Endodermal cell (in vitro differentiated cells): ENCODE measurements at regions not wholly inside any gene's neighbourhood (a gene's known extent, or its start where the extent isn't known, plus 50 kb on each side); places are given as distances from the start of the nearest gene placed in this dataset.

Experiments used
- DNase-seq: peaks from one replicate; pipeline ENCODE4 v3.0.0-alpha.2; 2017
- H3K27ac ChIP-seq: 2 replicates; pipeline ENCODE4 v1.5.1; 2013; ENCODE audit warnings: mild to moderate bottlenecking, low read depth, low read length, moderate library complexity
- H3K27me3 ChIP-seq: 2 replicates; pipeline ENCODE4 v1.6.1; 2013; ENCODE audit warnings: mild to moderate bottlenecking, low read length, moderate library complexity; ENCODE audit not compliant: insufficient read depth, control insufficient read depth, poor library complexity, severe bottlenecking
- H3K36me3 ChIP-seq: 2 replicates; pipeline ENCODE4 v1.7.0; 2013; ENCODE audit warnings: mild to moderate bottlenecking, low read length, moderate library complexity; ENCODE audit not compliant: control insufficient read depth, insufficient read depth
- H3K4me1 ChIP-seq: one replicate; pipeline ENCODE4 v1.7.0; 2013; ENCODE audit warnings: low read length; ENCODE audit not compliant: control insufficient read depth, insufficient read depth
- H3K4me3 ChIP-seq: 2 replicates; pipeline ENCODE4 v1.5.1; 2013; ENCODE audit warnings: mild to moderate bottlenecking, low read length, moderate library complexity
- H3K9ac ChIP-seq: 2 replicates; pipeline ENCODE4 v1.6.1; 2013; ENCODE audit warnings: mild to moderate bottlenecking, low read length, moderate library complexity; ENCODE audit not compliant: poor library complexity, severe bottlenecking; ENCODE audit errors: extremely low read depth
- H3K9me3 ChIP-seq: 2 replicates; pipeline ENCODE4 v1.6.1; 2013; ENCODE audit warnings: mild to moderate bottlenecking, low read length, moderate library complexity; ENCODE audit not compliant: control insufficient read depth
- H3K27ac Mint-ChIP-seq: 2 replicates; pipeline ENCODE4 v1.8.0; 2020; ENCODE audit warnings: mixed read lengths
- H3K27me3 Mint-ChIP-seq: 2 replicates; pipeline ENCODE4 v1.8.0; 2021; ENCODE audit warnings: mild to moderate bottlenecking, mixed read lengths; ENCODE audit not compliant: insufficient read depth
- H3K36me3 Mint-ChIP-seq: 2 replicates; pipeline ENCODE4 v1.8.0; 2020; ENCODE audit warnings: low read depth, mixed read lengths
- H3K4me1 Mint-ChIP-seq: 2 replicates; pipeline ENCODE4 v1.8.0; 2020; ENCODE audit warnings: mixed read lengths
- H3K4me3 Mint-ChIP-seq: 2 replicates; pipeline ENCODE4 v1.8.0; 2020; ENCODE audit warnings: mild to moderate bottlenecking, moderate library complexity, mixed read lengths
- H3K9me3 Mint-ChIP-seq: 2 replicates; pipeline ENCODE4 v1.8.0; 2020; ENCODE audit warnings: mild to moderate bottlenecking, mixed read lengths
- WGBS, 2 experiments: methylation state at CpG; one replicate each; pipeline versions ENCODE4 v1.1.5 to v1.1.7; 2013; ENCODE audit warnings: missing lambda C conversion rate in 2 of 2, mixed read lengths in 1 of 2; ENCODE audit not compliant: insufficient coverage in 1 of 2, insufficient read length in 1 of 2; 5-methylcytosine and 5-hydroxymethylcytosine counted together
- TF ChIP-seq, protein P1 (sequence below): fragments of 200-600 bp; sonication (generic); conservative IDR thresholded peaks from 2 replicates; pipeline ENCODE4 v1.5.0; 2021; ENCODE audit warnings: antibody characterized with exemption, mild to moderate bottlenecking

DNA sequence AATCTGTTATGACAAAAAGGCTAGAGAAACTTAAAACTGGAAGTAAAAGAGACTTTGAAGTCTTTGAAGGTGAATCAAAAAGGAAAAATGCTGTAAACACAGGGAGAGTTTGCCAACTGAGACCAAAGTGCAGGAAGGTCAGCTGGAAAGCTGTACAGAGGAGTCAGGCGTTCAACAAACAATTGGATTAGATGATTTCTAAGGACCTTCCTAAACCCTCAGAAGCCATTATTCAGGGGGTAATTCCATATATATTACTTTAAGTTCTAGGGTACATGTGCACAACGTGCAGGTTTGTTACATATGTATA, 156.8 kb downstream of the ZBTB18 start:
- H3K27me3 ChIP-seq = no peaks in the 10 kb centered on the region
- peaks cover 4% of the 10 kb centered on the region for H3K27me3 Mint-ChIP-seq
- DNase-seq = no peak
- H3K9me3 ChIP-seq = no peaks in the 10 kb centered on the region
- H3K27ac ChIP-seq = no peak overlapping the region
- TF ChIP-seq, protein P1, sequence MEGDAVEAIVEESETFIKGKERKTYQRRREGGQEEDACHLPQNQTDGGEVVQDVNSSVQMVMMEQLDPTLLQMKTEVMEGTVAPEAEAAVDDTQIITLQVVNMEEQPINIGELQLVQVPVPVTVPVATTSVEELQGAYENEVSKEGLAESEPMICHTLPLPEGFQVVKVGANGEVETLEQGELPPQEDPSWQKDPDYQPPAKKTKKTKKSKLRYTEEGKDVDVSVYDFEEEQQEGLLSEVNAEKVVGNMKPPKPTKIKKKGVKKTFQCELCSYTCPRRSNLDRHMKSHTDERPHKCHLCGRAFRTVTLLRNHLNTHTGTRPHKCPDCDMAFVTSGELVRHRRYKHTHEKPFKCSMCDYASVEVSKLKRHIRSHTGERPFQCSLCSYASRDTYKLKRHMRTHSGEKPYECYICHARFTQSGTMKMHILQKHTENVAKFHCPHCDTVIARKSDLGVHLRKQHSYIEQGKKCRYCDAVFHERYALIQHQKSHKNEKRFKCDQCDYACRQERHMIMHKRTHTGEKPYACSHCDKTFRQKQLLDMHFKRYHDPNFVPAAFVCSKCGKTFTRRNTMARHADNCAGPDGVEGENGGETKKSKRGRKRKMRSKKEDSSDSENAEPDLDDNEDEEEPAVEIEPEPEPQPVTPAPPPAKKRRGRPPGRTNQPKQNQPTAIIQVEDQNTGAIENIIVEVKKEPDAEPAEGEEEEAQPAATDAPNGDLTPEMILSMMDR = no peak
- no peak overlapping the region for H3K9ac ChIP-seq
- H3K36me3 ChIP-seq = no peaks in the 10 kb centered on the region
- no peak overlapping the region for H3K4me3 Mint-ChIP-seq
- H3K4me1 ChIP-seq = no peaks in the 10 kb centered on the region
- H3K27ac Mint-ChIP-seq = no peak overlapping the region
- WGBS, 2 experiments = 57 to 90% methylated on average over 1 to 2 of the region's 2 CpGs
- no peaks in the 10 kb centered on the region for H3K9me3 Mint-ChIP-seq
- no peaks in the 10 kb centered on the region for H3K4me1 Mint-ChIP-seq
- no peak overlapping the region for H3K4me3 ChIP-seq
- no peaks in the 10 kb centered on the region for H3K36me3 Mint-ChIP-seq

- H3K4me1 ChIP-seq = no peaks in the 10 kb centered on the region
- H3K9me3 Mint-ChIP-seq = peaks cover 4% of the 10 kb centered on the region
- H3K27me3 Mint-ChIP-seq = peaks cover 4% of the 10 kb centered on the region
- H3K36me3 ChIP-seq = no peaks in the 10 kb centered on the region
- H3K27me3 ChIP-seq = no peaks in the 10 kb centered on the region
- H3K36me3 Mint-ChIP-seq = no peaks in the 10 kb centered on the region
- TF ChIP-seq, protein P1 = no peak
- no peak overlapping the region for H3K4me3 Mint-ChIP-seq
- no peaks in the 10 kb centered on the region for H3K4me1 Mint-ChIP-seq
- no peaks in the 10 kb centered on the region for H3K9me3 ChIP-seq
- 80 to 88% methylated on average over 2 to 4 of the region's 5 CpGs for WGBS, 2 experiments
- no peak for DNase-seq
- H3K9ac ChIP-seq = no peak overlapping the region
- no peak overlapping the region for H3K27ac ChIP-seq
- H3K27ac Mint-ChIP-seq = no peak overlapping the region
- no peak overlapping the region for H3K4me3 ChIP-seq
Measured at GRCh38 chr1:244209955-244210354, 158.9 kb downstream of the ZBTB18 start.

DNA sequence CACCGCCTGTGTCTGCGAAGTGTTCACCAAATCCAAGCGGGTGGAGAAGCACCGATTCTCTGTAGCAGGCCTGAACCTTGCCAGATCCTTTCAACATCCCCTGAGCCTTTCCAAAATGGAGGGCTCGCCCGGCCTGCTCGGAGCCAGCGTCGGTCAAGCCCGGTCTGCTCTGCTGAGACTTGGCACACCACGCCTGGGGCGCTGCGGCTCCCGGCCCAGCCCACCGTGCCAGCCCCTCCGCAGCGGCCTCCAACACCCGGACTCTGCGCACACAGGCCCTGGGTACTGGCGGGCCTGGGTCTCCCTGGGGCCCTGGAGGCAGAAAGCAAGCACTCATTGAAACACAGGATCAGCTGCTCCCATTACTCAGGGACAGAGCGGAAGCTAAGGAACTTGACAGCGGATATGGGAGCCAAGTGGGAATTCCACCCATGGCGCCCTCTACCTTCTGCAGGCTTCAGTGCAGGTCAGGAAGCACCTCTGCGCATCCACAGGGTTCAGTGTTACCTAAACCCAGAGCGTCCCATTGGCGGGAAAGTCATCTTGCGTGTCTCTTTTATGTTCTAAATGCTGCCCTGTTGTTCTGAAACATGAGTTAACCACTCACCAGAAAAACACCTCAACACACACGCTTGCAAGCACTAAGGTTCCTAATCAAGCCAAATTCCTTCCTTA, 159.9 kb downstream of the ZBTB18 start:
- H3K27ac ChIP-seq = no peak overlapping the region
- no peak overlapping the region for H3K4me3 ChIP-seq
- TF ChIP-seq, protein P1 = peak; percentile 85
- H3K9ac ChIP-seq = no peak overlapping the region
- WGBS, 2 experiments = 89 to 91% methylated on average over 14 to 28 of the region's 28 CpGs
- peaks cover 4% of the 10 kb centered on the region for H3K27me3 Mint-ChIP-seq
- no peaks in the 10 kb centered on the region for H3K4me1 Mint-ChIP-seq
- H3K9me3 Mint-ChIP-seq = peaks cover 9% of the 10 kb centered on the region
- H3K4me1 ChIP-seq = no peaks in the 10 kb centered on the region
- H3K27me3 ChIP-seq = no peaks in the 10 kb centered on the region
- H3K36me3 Mint-ChIP-seq = no peaks in the 10 kb centered on the region
- no peaks in the 10 kb centered on the region for H3K36me3 ChIP-seq
- no peaks in the 10 kb centered on the region for H3K9me3 ChIP-seq
- no peak overlapping the region for H3K27ac Mint-ChIP-seq
- DNase-seq = peak; percentile 91
- H3K4me3 Mint-ChIP-seq = no peak overlapping the region
